PC-9 (cell line): ENCODE measurements at regions not wholly inside any gene's neighbourhood (a gene's known extent, or its start where the extent isn't known, plus 50 kb on each side); places are given as distances from the start of the nearest gene placed in this dataset.

Experiments used
- BruUV-seq: library from RNA; stranded (reverse); fragments of 400-500 nt; replicated peaks from 2 replicates; lab custom pipeline; 2021; lab: Mats Ljungman, UMichigan
- CTCF ChIA-PET: fragments of 300-600 bp; sonication (Branson Sonifier 250); formaldehyde crosslinking; loops from one replicate; lab custom pipeline; 2022; ENCODE audit warnings: antibody characterized with exemption; lab: Charles Lee
- POLR2A ChIA-PET: fragments of 300-600 bp; sonication (Branson Sonifier 250); formaldehyde crosslinking; loops from one replicate; lab custom pipeline; 2022; ENCODE audit warnings: antibody characterized with exemption; ENCODE audit not compliant: unreplicated experiment; lab: Charles Lee
- DNase-seq, 2 experiments: peaks; one replicate each; pipeline versions ENCODE4 v3.0.0 to v3.0.0-alpha.2; 2015 to 2022; ENCODE audit warnings: mixed read lengths in 1 of 2
- H2AFZ ChIP-seq: fragments of 200-600 bp; sonication (generic); 2 replicates; pipeline ENCODE4 v1.8.1; 2017; ENCODE audit warnings: antibody characterized with exemption
- H3F3A ChIP-seq: fragments of 200-600 bp; sonication (generic); 2 replicates; pipeline ENCODE4 v1.8.1; 2017; ENCODE audit warnings: antibody characterized with exemption, mild to moderate bottlenecking, low read depth; ENCODE audit not compliant: insufficient read depth
- H3K27ac ChIP-seq: fragments of 200-600 bp; sonication (generic); 2 replicates; pipeline ENCODE4 v1.6.1; 2016; ENCODE audit warnings: mixed run types
- H3K27me3 ChIP-seq: fragments of 200-600 bp; sonication (generic); 2 replicates; pipeline ENCODE4 v1.6.1; 2016; ENCODE audit warnings: low read depth, mixed run types; ENCODE audit not compliant: insufficient read depth
- H3K36me3 ChIP-seq: fragments of 200-600 bp; sonication (generic); 2 replicates; pipeline ENCODE4 v1.6.1; 2016; ENCODE audit warnings: low read depth, mixed run types
- H3K4me1 ChIP-seq: fragments of 200-600 bp; sonication (generic); replicated peaks from 2 replicates; pipeline ENCODE4 v1.6.1; 2016; ENCODE audit warnings: mixed run types; ENCODE audit not compliant: insufficient read depth
- H3K4me2 ChIP-seq: fragments of 200-600 bp; sonication (generic); 2 replicates; pipeline ENCODE4 v1.6.1; 2017; ENCODE audit warnings: mixed run types
- H3K4me3 ChIP-seq: fragments of 200-600 bp; sonication (generic); 2 replicates; pipeline ENCODE4 v1.6.1; 2016; ENCODE audit warnings: mixed run types
- H3K79me2 ChIP-seq: fragments of 200-600 bp; sonication (generic); 2 replicates; pipeline ENCODE4 v1.6.1; 2017; ENCODE audit warnings: low read depth, mixed run types
- H3K9me2 ChIP-seq: fragments of 200-600 bp; sonication (generic); 2 replicates; pipeline ENCODE4 v1.8.1; 2017; ENCODE audit warnings: mild to moderate bottlenecking; ENCODE audit not compliant: insufficient read depth
- H3K9me3 ChIP-seq: fragments of 200-600 bp; sonication (generic); 2 replicates; pipeline ENCODE4 v1.8.1; 2016; ENCODE audit warnings: low read depth; ENCODE audit not compliant: insufficient read depth
- H4K20me1 ChIP-seq: fragments of 200-600 bp; sonication (generic); 2 replicates; pipeline ENCODE4 v1.8.1; 2017; ENCODE audit not compliant: insufficient read depth
- EZH2 ChIP-seq: fragments of 200-600 bp; sonication (generic); IDR thresholded peaks from 2 replicates; pipeline ENCODE4 v1.8.0; 2017; ENCODE audit warnings: antibody characterized with exemption, low read depth
- intact Hi-C: fragments of 100-400 bp; cut with micrococcal nuclease; formaldehyde crosslinking; loops from one replicate; pipeline ENCODE4 v1.10.0; 2022; ENCODE audit not compliant: unreplicated experiment
- TF ChIP-seq, protein P1 (sequence below): fragments of 200-600 bp; sonication (generic); conservative IDR thresholded peaks from 2 replicates; pipeline ENCODE4 v1.6.1; 2017; ENCODE audit warnings: mixed run types, antibody characterized with exemption, mild to moderate bottlenecking, moderate library complexity

GRCh38 chr10:124155781-124156435 lies 62.5 kb upstream of the CHST15 start:
- Histone ChIP-seq H4K20me1 (no peaks in the 10 kb centered on the region), H3K79me2 (no peaks in the 10 kb centered on the region), H3K4me2 (peak overlapping the region; percentile 68), H3K36me3 (no peaks in the 10 kb centered on the region), H3K9me3 (no peaks in the 10 kb centered on the region), H3K27ac (peak overlapping the region; percentile 75), H3K9me2 (no peaks in the 10 kb centered on the region), H3K4me1 (peaks cover 45% of the 10 kb centered on the region), H3K27me3 (no peaks in the 10 kb centered on the region), H3F3A (peaks cover 15% of the 10 kb centered on the region; the same call in 1 of the 2 replicates), H3K4me3 (no peak overlapping the region), H2AFZ (peak overlapping the region; percentile 69)
- intact Hi-C loops: loop anchor here (10.0 kb wide), 1 partner anchor 229 kb away; no protein-coding TSS in a partner anchor
- ChIA-PET POLR2A (interaction anchor here (0.6 kb wide), 1 partner anchor 123 kb away, joined by 6 read pairs; no protein-coding TSS in a partner anchor), CTCF (no interaction called here)
- BruUV-seq: no TSS peak
- DNase-seq: peak in 1 of 2 experiments; percentile 55
- TF ChIP-seq, protein P1, sequence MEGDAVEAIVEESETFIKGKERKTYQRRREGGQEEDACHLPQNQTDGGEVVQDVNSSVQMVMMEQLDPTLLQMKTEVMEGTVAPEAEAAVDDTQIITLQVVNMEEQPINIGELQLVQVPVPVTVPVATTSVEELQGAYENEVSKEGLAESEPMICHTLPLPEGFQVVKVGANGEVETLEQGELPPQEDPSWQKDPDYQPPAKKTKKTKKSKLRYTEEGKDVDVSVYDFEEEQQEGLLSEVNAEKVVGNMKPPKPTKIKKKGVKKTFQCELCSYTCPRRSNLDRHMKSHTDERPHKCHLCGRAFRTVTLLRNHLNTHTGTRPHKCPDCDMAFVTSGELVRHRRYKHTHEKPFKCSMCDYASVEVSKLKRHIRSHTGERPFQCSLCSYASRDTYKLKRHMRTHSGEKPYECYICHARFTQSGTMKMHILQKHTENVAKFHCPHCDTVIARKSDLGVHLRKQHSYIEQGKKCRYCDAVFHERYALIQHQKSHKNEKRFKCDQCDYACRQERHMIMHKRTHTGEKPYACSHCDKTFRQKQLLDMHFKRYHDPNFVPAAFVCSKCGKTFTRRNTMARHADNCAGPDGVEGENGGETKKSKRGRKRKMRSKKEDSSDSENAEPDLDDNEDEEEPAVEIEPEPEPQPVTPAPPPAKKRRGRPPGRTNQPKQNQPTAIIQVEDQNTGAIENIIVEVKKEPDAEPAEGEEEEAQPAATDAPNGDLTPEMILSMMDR: no peak
- no peak for TF ChIP-seq EZH2

DNA sequence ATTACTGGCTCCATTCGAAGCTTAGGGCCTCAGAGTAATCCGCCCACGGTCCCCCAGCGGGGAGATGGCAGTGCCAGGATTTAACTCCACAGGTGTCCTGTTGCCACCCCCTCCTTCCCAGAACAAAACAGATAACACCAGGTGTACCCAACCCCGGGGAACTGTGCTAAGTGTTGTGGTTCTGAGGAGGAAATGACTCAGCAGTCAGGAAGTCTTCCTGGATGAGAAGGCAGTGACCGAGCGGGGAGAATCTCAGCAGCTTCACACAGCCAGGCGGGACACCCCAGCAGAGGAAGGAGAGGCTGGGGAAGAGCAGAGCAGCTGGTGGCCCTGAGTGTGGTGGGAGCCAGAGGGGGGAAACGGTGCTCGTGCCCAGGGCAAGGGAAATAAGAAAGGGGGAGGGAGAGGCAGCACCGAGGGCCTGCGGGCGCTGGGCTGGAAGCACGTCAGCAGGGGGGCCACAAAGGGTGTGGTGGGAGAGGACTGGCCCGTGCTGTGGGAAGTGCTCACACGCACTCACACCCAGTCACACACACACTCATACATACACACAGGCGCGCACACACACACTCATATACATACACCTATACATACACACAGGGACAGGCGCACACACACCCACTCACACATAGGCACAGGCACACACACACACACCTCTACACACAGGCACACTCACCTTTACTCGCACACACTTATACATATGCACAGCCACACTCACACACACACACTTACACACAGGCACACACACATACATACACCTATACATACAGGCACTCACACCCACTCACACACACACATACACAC lies 59.8 kb upstream of the CHST15 start:
- BruUV-seq: no TSS peak
- Histone ChIP-seq H2AFZ (no peak overlapping the region), H3K27ac (peak overlapping the region; percentile 94), H4K20me1 (no peaks in the 10 kb centered on the region), H3K9me3 (no peaks in the 10 kb centered on the region), H3K4me3 (peak overlapping the region; percentile 41; the same call in 1 of the 2 replicates), H3K79me2 (no peaks in the 10 kb centered on the region), H3K4me1 (peaks cover 47% of the 10 kb centered on the region), H3F3A (peaks cover 15% of the 10 kb centered on the region; the same call in 1 of the 2 replicates), H3K9me2 (no peaks in the 10 kb centered on the region), H3K4me2 (peak overlapping the region; percentile 75), H3K27me3 (no peaks in the 10 kb centered on the region), H3K36me3 (no peaks in the 10 kb centered on the region)
- intact Hi-C loops: loop anchor here (1.0 to 10.0 kb wide), 4 partner anchors 28 to 232 kb away; partner anchors contain the start of gene CHST15
- POLR2A ChIA-PET: interaction anchor here (0.6 kb wide), 1 partner anchor 60 kb away, joined by 3 read pairs; the partner anchor contains the start of gene CHST15
- DNase-seq: peak; percentile 84 to 99
- TF ChIP-seq, protein P1: no peak
- TF ChIP-seq EZH2: no peak
- CTCF ChIA-PET: interaction anchor here (1.3 kb wide), 1 partner anchor 27 kb away, joined by 4 read pairs; no protein-coding TSS in a partner anchor
